ENCODE measurements at regions not wholly inside any gene's neighbourhood (a gene's known extent, or its start where the extent isn't known, plus 50 kb on each side); places are given as distances from the start of the nearest gene placed in this dataset.

- Mint-ChIP-seq H3K27ac (no peak overlapping the region), H3K27me3 (peaks cover 0 to 1% (median 0%) of the 10 kb centered on the region in 5 donors), H3K36me3 (no peaks in the 10 kb centered on the region), H3K4me3 (no peak overlapping the region), H3K4me1 (no peaks in the 10 kb centered on the region), H3K9me3 (peaks cover 4 to 22% (median 10%) of the 10 kb centered on the region in 9 donors)
- no peak for DNase-seq
- no peak for ATAC-seq
- POLR2A ChIA-PET = no interaction called here
These were observed 83.1 kb upstream of the IRX1 start for GRCh38 chr5:3512361-3513095.

- Mint-ChIP-seq H3K4me1 (no peaks in the 10 kb centered on the region), H3K4me3 (no peak overlapping the region), H3K36me3 (no peaks in the 10 kb centered on the region), H3K27me3 (peaks cover 0 to 1% (median 0%) of the 10 kb centered on the region in 5 donors), H3K27ac (no peak overlapping the region), H3K9me3 (peaks cover 4 to 22% (median 10%) of the 10 kb centered on the region in 9 donors)
- no peak for DNase-seq
- no peak for ATAC-seq
- POLR2A ChIA-PET = no interaction called here
These were observed 83.7 kb upstream of the IRX1 start for GRCh38 chr5:3511934-3512333.

- Mint-ChIP-seq H3K27me3 (peaks cover 0 to 1% (median 0%) of the 10 kb centered on the region in 5 donors), H3K9me3 (peaks cover 4 to 22% (median 10%) of the 10 kb centered on the region in 9 donors), H3K36me3 (no peaks in the 10 kb centered on the region), H3K27ac (no peak overlapping the region), H3K4me3 (no peak overlapping the region), H3K4me1 (no peaks in the 10 kb centered on the region)
- POLR2A ChIA-PET = no interaction called here
- no peak for ATAC-seq
- DNase-seq = no peak
These were observed 84.1 kb upstream of the IRX1 start for GRCh38 chr5:3511519-3511918.

- no peak for DNase-seq
- Mint-ChIP-seq H3K4me3 (no peak overlapping the region), H3K27ac (no peak overlapping the region), H3K27me3 (peaks cover 0 to 1% (median 0%) of the 10 kb centered on the region in 5 donors), H3K4me1 (no peaks in the 10 kb centered on the region), H3K9me3 (peaks cover 4 to 22% (median 10%) of the 10 kb centered on the region in 9 donors), H3K36me3 (no peaks in the 10 kb centered on the region)
- POLR2A ChIA-PET = no interaction called here
- ATAC-seq = no peak
These were observed 84.8 kb upstream of the IRX1 start for GRCh38 chr5:3510642-3511417.

- DNase-seq (no peak), ATAC-seq (no peak)
- H3K4me3 Mint-ChIP-seq = no peak overlapping the region
- no peaks in the 10 kb centered on the region for H3K36me3 Mint-ChIP-seq
- POLR2A ChIA-PET = no interaction called here
- H3K9me3 Mint-ChIP-seq = peaks cover 4 to 27% (median 11%) of the 10 kb centered on the region in 9 donors
- peaks cover 0 to 1% (median 0%) of the 10 kb centered on the region in 5 donors for H3K27me3 Mint-ChIP-seq
- H3K27ac Mint-ChIP-seq = no peak overlapping the region
- H3K4me1 Mint-ChIP-seq = no peaks in the 10 kb centered on the region
These were observed 86.3 kb upstream of the IRX1 start for GRCh38 chr5:3509290-3509689.

GRCh38 chr5:3508395-3508794 is 87.2 kb upstream of the IRX1 start:
- Mint-ChIP-seq H3K4me1 (peaks cover 0 to 2% (median 0%) of the 10 kb centered on the region in 4 donors), H3K4me3 (no peak overlapping the region), H3K9me3 (peaks cover 4 to 33% (median 12%) of the 10 kb centered on the region in 9 donors), H3K27ac (no peak overlapping the region), H3K36me3 (no peaks in the 10 kb centered on the region), H3K27me3 (peaks cover 0 to 1% (median 0%) of the 10 kb centered on the region in 5 donors)
- DNase-seq (no peak), ATAC-seq (no peak)
- POLR2A ChIA-PET = no interaction called here

- H3K9me3 Mint-ChIP-seq = peaks cover 0 to 22% (median 9%) of the 10 kb centered on the region in 9 donors
- H3K27ac Mint-ChIP-seq = no peak overlapping the region
- DNase-seq (no peak), ATAC-seq (no peak)
- H3K4me1 Mint-ChIP-seq = no peaks in the 10 kb centered on the region
- H3K36me3 Mint-ChIP-seq = no peaks in the 10 kb centered on the region
- peaks cover 0 to 14% (median 0%) of the 10 kb centered on the region in 5 donors for H3K27me3 Mint-ChIP-seq
- no peak overlapping the region for H3K4me3 Mint-ChIP-seq
- POLR2A ChIA-PET = no interaction called here
These were observed 104.6 kb upstream of the IRX1 start for GRCh38 chr5:3490957-3491507.

GRCh38 chr5:3489239-3489843 is 106.3 kb upstream of the IRX1 start:
- H3K36me3 Mint-ChIP-seq = no peaks in the 10 kb centered on the region
- H3K4me1 Mint-ChIP-seq = no peaks in the 10 kb centered on the region
- peaks cover 0 to 14% (median 6%) of the 10 kb centered on the region in 9 donors for H3K9me3 Mint-ChIP-seq
- peaks cover 0 to 14% (median 0%) of the 10 kb centered on the region in 5 donors for H3K27me3 Mint-ChIP-seq
- ATAC-seq = no peak
- H3K4me3 Mint-ChIP-seq = no peak overlapping the region
- DNase-seq = no peak
- no peak overlapping the region for H3K27ac Mint-ChIP-seq
- POLR2A ChIA-PET = no interaction called here

GRCh38 chr5:3484836-3485235 is 110.8 kb upstream of the IRX1 start:
- POLR2A ChIA-PET = no interaction called here
- DNase-seq = no peak
- ATAC-seq = no peak
- Mint-ChIP-seq H3K27me3 (peaks cover 0 to 11% (median 2%) of the 10 kb centered on the region in 5 donors), H3K9me3 (peaks cover 0 to 13% (median 2%) of the 10 kb centered on the region in 9 donors), H3K27ac (no peak overlapping the region), H3K36me3 (no peaks in the 10 kb centered on the region), H3K4me1 (peaks cover 0 to 1% (median 0%) of the 10 kb centered on the region in 4 donors), H3K4me3 (no peak overlapping the region)

GRCh38 chr5:3481175-3481574 is 114.5 kb upstream of the IRX1 start:
- Mint-ChIP-seq H3K27ac (no peak overlapping the region), H3K4me3 (no peak overlapping the region), H3K27me3 (peaks cover 0 to 2% (median 0%) of the 10 kb centered on the region in 5 donors), H3K36me3 (no peaks in the 10 kb centered on the region), H3K4me1 (peaks cover 0 to 1% (median 0%) of the 10 kb centered on the region in 4 donors), H3K9me3 (peaks cover 0 to 16% (median 3%) of the 10 kb centered on the region in 9 donors)
- POLR2A ChIA-PET = no interaction called here
- DNase-seq = no peak
- no peak for ATAC-seq

- H3K27ac Mint-ChIP-seq = no peak overlapping the region
- H3K36me3 Mint-ChIP-seq = no peaks in the 10 kb centered on the region
- ATAC-seq (no peak), DNase-seq (no peak)
- H3K27me3 Mint-ChIP-seq = no peaks in the 10 kb centered on the region
- peaks cover 0 to 23% (median 3%) of the 10 kb centered on the region in 9 donors for H3K9me3 Mint-ChIP-seq
- H3K4me3 Mint-ChIP-seq = no peak overlapping the region
- POLR2A ChIA-PET = no interaction called here
- no peaks in the 10 kb centered on the region for H3K4me1 Mint-ChIP-seq
These were observed 120.0 kb upstream of the IRX1 start for GRCh38 chr5:3475674-3476073.

GRCh38 chr5:3466392-3466791 is 129.2 kb upstream of the IRX1 start:
- H3K4me3 Mint-ChIP-seq = no peak overlapping the region
- ATAC-seq (no peak), DNase-seq (no peak)
- POLR2A ChIA-PET = no interaction called here
- H3K4me1 Mint-ChIP-seq = no peaks in the 10 kb centered on the region
- peaks cover 0 to 5% (median 0%) of the 10 kb centered on the region in 3 donors for H3K36me3 Mint-ChIP-seq
- H3K27me3 Mint-ChIP-seq = peaks cover 0 to under 1% (median 0%) of the 10 kb centered on the region in 5 donors
- no peak overlapping the region for H3K27ac Mint-ChIP-seq
- H3K9me3 Mint-ChIP-seq = peaks cover 0 to 16% (median 4%) of the 10 kb centered on the region in 9 donors

- Mint-ChIP-seq H3K27ac (no peak overlapping the region), H3K36me3 (no peaks in the 10 kb centered on the region), H3K9me3 (peaks cover 0 to 5% (median 0%) of the 10 kb centered on the region in 9 donors), H3K27me3 (peaks cover 0 to 8% (median 3%) of the 10 kb centered on the region in 5 donors), H3K4me1 (no peaks in the 10 kb centered on the region), H3K4me3 (no peak overlapping the region)
- no peak for DNase-seq
- no peak for ATAC-seq
- POLR2A ChIA-PET = no interaction called here
These were observed 135.2 kb upstream of the IRX1 start for GRCh38 chr5:3460416-3460815.

Measured in naive thymus-derived CD8-positive, alpha-beta T cell (primary cell).